ENCODE measurements at regions not wholly inside any gene's neighbourhood (a gene's known extent, or its start where the extent isn't known, plus 50 kb on each side); places are given as distances from the start of the nearest gene placed in this dataset.

DNA sequence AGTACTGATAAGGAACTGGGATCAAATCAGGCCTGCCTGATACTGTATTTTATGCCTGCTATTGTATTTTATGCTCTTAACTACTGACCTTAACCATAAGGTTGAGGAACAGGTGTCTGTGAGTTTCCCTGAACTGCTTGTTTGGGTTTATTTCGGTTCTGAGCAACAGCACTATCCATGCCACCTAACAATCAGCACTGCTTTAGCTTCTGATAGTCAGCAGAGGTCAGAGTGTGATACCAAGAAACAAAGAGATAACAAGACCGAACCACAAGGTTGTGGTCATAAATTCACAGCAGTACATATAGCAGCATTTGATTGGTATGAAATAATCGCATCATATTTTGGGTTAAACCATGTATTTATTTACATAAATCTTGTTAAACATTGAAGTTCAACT is 362.2 kb downstream of the FGF13 start:
- DNase-seq (ENCODE audit: low spot score) (no peak), ATAC-seq (ENCODE audit: insufficient number of reproducible peaks, low FRiP score, low read depth) (no peak)
- Histone ChIP-seq H3K9me3 (no peaks in the 10 kb centered on the region), H3K36me3 (no peaks in the 10 kb centered on the region), H3K4me1 (ENCODE audit: control insufficient read depth in 1 of 2, low read depth in 2 of 2) (no peaks in the 10 kb centered on the region), H3K27me3 (replicated peaks; ENCODE audit: insufficient read depth) (no peaks in the 10 kb centered on the region), H3K4me3 (no peak overlapping the region), H3K27ac (no peak overlapping the region)
- TF ChIP-seq, protein P1, sequence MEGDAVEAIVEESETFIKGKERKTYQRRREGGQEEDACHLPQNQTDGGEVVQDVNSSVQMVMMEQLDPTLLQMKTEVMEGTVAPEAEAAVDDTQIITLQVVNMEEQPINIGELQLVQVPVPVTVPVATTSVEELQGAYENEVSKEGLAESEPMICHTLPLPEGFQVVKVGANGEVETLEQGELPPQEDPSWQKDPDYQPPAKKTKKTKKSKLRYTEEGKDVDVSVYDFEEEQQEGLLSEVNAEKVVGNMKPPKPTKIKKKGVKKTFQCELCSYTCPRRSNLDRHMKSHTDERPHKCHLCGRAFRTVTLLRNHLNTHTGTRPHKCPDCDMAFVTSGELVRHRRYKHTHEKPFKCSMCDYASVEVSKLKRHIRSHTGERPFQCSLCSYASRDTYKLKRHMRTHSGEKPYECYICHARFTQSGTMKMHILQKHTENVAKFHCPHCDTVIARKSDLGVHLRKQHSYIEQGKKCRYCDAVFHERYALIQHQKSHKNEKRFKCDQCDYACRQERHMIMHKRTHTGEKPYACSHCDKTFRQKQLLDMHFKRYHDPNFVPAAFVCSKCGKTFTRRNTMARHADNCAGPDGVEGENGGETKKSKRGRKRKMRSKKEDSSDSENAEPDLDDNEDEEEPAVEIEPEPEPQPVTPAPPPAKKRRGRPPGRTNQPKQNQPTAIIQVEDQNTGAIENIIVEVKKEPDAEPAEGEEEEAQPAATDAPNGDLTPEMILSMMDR (IDR thresholded peaks at IDR 0.05): no peak

DNA sequence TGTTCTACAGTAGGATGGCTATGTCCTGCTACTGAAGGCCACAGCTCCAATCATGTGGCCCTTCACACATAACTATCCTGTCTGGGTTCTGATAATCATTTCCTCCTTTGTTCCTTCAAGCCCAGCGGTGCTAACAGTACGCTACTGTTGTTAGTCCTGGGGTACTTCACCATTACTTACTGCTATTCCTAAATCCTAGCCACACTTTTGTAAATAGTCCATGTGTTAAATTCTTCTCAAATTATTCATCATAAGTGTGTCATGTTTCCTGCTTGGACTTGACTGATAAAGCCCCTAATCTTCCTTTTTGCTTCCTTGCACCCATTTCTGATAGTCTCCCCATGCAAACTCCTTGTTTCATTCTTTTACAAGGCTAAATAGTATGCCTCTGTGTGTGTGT is 332.6 kb downstream of the FGF13 start:
- TF ChIP-seq, protein P1 (IDR thresholded peaks at IDR 0.05): no peak
- DNase-seq (ENCODE audit: low spot score): no peak
- ATAC-seq (ENCODE audit: insufficient number of reproducible peaks, low FRiP score, low read depth): no peak

DNA sequence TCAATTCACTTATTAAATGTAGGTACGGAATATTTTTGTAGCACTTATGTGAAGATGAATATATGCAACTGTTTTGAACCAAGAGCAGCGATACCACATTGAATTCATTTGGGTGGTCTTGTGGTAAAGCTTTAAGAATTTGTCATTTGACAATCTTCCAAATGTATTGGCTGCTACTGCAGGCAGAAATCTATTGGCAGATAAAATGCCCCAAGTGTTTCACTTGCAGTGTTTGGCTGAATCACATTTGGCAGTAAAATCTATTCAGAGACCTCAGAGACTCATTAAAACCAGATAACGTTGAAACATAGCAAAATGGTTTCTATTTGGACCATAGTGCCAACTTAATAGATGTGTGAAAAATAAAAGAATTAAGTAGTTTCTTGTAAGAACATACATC is 303.4 kb downstream of the FGF13 start:
- H3K9me3 ChIP-seq: no peaks in the 10 kb centered on the region
- H3K36me3 ChIP-seq: no peaks in the 10 kb centered on the region
- TF ChIP-seq, protein P1 (IDR thresholded peaks at IDR 0.05): no peak
- H3K4me1 ChIP-seq (ENCODE audit: control insufficient read depth in 1 of 2, low read depth in 2 of 2): no peaks in the 10 kb centered on the region
- no peak for ATAC-seq (ENCODE audit: insufficient number of reproducible peaks, low FRiP score, low read depth)
- H3K27me3 ChIP-seq (replicated peaks; ENCODE audit: insufficient read depth): no peaks in the 10 kb centered on the region
- H3K4me3 ChIP-seq: no peak overlapping the region
- no peak for DNase-seq (ENCODE audit: low spot score)
- no peak overlapping the region for H3K27ac ChIP-seq

More for the DNA sequence above, 332.6 kb downstream of the FGF13 start:
- Histone ChIP-seq H3K4me1 (ENCODE audit: control insufficient read depth in 1 of 2, low read depth in 2 of 2) (no peaks in the 10 kb centered on the region), H3K27me3 (replicated peaks; ENCODE audit: insufficient read depth) (no peaks in the 10 kb centered on the region), H3K36me3 (no peaks in the 10 kb centered on the region), H3K4me3 (no peak overlapping the region), H3K9me3 (no peaks in the 10 kb centered on the region), H3K27ac (no peak overlapping the region)

GRCh38 chrX:138411048-138411447 is 300.5 kb downstream of the FGF13 start:
- Histone ChIP-seq H3K4me1 (ENCODE audit: control insufficient read depth in 1 of 2, low read depth in 2 of 2) (no peaks in the 10 kb centered on the region), H3K27me3 (replicated peaks; ENCODE audit: insufficient read depth) (no peaks in the 10 kb centered on the region), H3K36me3 (no peaks in the 10 kb centered on the region), H3K27ac (no peak overlapping the region), H3K4me3 (no peak overlapping the region), H3K9me3 (no peaks in the 10 kb centered on the region)
- no peak for ATAC-seq (ENCODE audit: insufficient number of reproducible peaks, low FRiP score, low read depth)
- TF ChIP-seq, protein P1 (IDR thresholded peaks at IDR 0.05): no peak
- DNase-seq (ENCODE audit: low spot score): no peak

All from thoracic aorta (tissue), 2 donors.